ENCODE measurements at regions not wholly inside any gene's neighbourhood (a gene's known extent, or its start where the extent isn't known, plus 50 kb on each side); places are given as distances from the start of the nearest gene placed in this dataset.

DNA sequence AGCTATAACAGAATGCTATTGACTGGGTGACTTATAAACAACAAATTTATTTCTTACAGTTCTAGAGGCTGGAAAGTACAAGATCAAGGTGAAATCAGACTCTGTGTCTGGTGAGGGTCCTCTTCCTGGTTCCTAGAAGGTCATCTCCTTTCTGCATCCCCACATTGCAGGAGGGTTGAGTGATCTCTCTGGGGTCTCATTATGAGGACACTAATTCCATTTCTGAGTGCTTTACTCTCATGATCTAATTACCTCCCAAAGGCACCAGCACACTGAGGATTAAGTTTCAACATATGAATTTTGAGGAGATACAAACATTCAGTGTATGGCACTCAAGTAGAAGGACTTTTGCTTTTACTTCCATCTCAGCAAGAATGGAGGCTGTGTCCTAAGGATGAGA is 534.1 kb upstream of the KCNMB2 start:
- TF ChIP-seq CTCF (IDR thresholded peaks at IDR 0.05 in 8 of 11, conservative IDR thresholded peaks at IDR 0.05 in 3 of 11) (no peak), POLR2A (IDR thresholded peaks at IDR 0.05) (no peak), POLR2AphosphoS5 (IDR thresholded peaks at IDR 0.05) (no peak)

All from spleen (tissue), 7 donors.